ENCODE measurements at regions not wholly inside any gene's neighbourhood (a gene's known extent, or its start where the extent isn't known, plus 50 kb on each side); places are given as distances from the start of the nearest gene placed in this dataset.

DNA sequence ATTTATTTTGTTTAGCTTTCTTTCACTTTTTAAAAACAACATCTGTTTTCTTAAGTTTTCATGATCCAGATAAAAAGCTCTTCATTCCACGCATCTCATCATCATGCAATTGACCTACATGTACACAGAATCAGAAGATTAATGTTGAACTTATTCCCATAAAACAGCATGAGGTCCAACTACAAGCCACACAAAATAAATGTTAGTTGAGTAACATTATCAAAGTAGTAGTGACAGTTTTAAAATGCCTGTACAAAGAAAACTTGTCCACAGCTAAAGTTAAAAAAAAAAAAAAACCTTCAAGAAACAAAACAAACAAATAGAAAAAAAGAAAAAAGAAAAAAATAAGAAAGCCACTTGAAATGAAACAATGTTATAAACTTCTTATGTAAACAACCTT, 846.3 kb downstream of the TLE1 start:
- no peak for DNase-seq (ENCODE audit: low read depth)

DNA sequence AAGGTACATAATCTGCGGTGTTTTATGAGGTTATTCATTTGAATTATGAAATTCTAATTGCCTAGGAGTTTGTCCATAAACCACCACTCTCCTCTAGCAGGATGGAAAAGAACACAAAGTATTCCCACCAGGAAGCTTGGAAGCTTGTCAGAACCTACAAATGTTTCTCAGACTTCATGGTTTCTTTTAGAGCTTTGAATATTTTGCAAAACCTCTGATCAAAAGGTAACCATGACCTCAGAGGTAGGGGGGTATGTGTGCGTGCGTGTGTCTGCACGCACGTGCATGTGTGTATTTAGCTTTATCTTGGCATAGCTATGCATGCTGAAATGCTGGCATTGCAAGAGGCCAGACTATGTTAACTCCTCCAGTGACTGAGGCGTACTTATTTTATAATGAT, 847.0 kb downstream of the TLE1 start:
- no peak for DNase-seq (ENCODE audit: low read depth)

DNA sequence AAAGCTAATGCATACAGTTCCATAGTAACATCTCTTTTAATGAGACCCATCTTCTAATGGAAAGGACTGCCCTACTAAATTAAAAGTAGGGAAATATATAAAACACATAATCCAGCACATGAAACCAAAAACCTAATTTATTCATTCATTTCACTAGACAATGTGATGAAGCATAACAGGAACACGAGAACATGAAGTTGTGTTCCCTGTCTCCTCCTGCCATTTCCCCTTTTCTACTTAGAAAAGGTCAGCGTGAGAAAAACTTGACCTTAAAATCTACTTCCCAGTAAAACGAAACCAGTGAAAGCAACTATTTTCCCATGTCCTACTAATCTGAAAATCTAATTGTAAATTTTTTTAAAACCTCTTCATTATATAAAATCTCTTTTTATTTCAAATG, 847.5 kb downstream of the TLE1 start:
- no peak for DNase-seq (ENCODE audit: low read depth)

DNA sequence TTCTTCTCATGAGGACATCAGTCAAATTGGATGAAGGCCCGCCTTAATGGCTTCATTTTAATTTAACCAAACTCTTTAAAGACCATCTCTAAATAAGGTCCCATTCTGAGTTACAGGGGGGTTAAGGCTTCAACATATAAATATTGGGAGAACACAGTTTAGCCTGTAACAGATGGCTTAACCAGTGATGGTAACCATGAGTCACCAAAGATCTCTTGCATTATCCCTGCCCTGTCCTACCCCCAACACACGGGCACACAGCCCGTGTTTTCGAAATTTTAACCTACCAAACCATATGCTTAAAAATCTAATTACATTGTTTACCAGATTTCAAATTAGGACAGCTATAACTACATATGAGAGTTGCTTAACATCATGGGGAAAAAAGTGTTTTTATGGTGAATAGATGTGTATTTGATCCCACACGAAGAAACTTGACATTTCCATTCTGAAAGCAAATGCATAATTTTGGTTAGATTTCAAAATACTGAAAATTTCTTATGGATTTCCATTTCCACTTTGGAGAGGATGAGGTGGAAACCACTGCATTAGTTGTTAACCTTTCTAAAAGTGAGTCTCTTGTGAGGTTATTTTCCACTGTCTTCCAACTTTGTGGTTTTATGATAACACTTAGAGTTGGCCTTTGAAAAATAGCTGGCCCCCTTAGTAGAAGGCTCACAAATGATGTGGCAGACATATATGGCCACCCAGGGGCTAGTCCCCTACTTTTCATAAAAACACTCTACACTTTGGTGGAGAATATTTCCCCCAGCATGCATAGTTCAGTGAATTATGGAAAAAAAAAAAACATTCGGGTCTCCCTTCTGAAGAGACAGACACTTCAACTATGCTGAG, 849.3 kb downstream of the TLE1 start:
- DNase-seq (ENCODE audit: low read depth): peak; percentile 50

DNA sequence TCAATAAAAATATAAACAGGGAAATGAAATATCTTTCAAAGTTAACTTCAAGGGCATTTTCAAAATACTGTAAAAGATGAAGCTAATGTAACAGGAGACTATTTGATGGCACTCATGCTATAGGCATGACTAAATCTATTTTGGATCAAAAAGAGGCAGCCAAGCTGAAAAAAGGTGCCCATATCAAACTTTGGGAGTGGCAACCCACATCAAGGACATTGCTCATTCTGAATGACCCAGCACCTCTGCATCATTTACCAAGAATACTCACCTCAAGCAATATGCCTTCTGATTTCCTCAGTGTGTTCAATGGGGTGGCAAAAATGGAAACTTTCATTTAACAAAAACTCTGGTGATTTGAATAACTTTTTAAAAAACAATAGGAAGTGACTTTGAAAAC, 853.3 kb downstream of the TLE1 start:
- DNase-seq (ENCODE audit: low read depth): peak; percentile 39

DNA sequence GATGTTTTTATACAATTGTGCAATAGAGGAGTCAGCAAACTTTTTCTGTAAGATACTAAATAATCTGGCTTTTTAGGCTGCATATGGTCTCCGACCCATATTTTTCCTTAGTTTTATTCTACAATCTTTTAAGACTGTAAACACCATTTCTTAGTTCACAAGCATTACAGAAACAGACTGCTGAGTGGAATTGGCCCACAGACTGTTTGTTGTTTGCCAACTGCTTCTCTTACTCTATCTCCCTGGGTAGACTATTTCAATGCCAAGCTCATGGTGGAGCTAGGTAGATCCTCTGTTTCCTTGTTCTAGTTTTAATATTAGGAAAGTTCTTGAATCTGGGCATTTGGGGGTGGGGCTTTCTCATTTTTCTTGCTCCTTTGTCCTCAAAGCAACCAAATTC, 857.6 kb downstream of the TLE1 start:
- no peak for DNase-seq (ENCODE audit: low read depth)

DNA sequence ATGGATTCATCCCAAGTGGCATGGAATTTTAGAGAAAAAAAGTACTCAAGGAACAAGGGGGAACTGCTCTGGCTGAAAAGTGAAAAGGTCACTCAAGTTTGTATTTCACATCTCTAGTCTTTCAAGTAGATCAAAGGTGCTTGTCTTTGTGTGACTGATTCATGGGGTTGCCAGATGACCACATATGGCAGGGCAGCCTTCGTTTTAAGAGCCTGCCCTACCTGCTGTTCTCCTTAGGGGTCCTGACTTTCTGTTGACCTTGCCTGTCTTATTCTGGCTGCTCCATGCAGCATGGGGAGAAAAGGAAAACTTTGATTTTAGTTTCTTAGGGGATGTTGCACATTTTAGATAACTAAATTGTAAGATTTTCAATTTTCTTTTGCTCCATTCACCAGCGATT, 877.7 kb downstream of the TLE1 start:
- no peak for DNase-seq (ENCODE audit: low read depth)

DNA sequence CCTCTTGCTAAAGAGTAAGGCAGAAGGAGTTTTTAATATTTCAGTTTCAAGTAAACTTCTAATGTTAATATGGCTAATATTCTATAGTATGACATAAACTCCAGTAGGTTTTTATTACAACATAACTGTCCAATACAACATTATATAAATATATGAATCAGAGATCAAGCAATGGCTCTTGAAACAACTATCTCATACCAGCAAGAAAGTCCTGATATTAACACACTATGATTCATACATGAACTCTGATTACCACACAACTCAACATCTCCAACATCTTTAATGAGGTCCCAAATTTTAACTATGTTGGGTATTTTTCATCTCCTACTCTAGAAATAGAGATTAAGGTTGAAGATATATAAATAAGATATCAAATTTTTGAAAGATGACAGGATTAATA, 878.3 kb downstream of the TLE1 start:
- no peak for DNase-seq (ENCODE audit: low read depth)

DNA sequence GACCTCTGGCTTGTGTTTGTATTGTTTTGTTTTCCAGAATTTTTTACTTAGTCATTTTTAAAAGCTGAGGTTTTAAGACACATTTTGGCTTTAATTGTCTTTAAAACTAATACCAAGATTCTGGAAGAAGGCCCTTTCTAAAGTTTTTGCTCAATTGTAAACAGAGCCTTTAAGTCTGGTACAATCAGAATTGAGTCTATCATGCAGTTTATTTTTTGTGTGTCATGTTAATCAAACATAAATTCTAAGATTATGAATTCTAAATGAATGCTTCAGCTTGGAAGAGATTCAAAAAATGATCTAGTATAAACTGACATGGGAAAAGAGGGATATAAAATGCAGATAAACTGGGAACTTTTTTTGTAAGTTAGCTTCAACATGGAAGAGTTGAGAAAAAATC, 882.7 kb downstream of the TLE1 start:
- DNase-seq (ENCODE audit: low read depth): no peak

DNA sequence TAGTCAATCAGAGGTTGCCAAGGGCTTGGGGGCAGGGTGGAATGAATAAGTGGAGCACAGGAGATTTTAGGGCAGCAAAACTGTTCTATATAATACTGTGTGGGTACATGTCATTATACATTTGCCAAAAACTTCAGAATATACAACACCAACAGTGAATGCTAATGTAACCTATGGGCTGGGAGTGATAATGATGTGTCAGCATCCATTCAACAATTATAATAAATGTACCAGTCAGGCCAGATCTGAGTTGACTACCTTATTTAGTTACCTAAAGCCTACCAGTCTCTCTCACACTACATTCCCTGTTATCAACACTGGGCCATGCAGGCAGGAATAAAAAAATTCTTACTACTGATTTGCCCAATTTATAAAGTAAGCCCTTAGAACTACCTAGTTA, 884.5 kb downstream of the TLE1 start:
- DNase-seq (ENCODE audit: low read depth): no peak

DNA sequence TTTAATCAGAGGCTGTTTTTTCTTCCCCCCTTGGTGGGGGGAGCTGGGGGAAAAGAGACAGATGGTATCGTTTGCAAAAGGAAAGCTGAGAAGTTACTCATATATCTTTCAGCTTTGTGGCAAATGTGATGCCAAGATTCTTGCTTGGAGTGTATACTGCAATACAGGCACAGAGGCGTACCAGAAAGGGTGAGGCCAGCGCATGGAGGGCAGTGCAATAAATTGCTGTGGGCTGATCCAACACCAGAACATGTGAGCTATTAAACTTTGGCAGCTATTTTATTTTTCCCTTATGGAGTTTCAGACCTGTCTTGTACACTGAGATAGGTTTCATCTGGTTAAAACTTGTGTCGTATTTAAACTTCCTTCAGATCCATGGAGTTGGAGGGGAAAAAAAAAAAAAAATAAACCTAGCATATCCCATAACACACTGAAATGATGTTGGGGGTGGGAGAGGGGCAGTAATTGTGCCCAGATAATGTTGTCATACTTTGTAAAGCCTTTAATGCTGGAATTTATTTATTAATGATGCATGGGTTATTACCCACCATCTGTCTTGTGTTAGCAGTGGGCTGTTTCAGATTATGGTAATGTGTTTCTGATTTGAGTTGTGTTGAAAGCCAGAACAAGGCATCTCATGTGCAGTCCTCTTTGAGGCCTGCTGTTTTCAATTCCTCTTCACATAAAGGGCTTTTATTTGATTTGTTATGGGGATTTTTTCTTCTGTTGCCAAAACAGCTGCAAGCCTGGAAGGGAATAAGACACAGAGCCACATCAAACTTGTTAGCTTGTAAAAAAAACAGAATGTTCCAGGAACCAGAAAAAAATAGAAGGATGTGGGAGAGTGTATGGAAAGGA, 891.3 kb downstream of the TLE1 start:
- peak; percentile 88 for DNase-seq (ENCODE audit: low read depth)

DNA sequence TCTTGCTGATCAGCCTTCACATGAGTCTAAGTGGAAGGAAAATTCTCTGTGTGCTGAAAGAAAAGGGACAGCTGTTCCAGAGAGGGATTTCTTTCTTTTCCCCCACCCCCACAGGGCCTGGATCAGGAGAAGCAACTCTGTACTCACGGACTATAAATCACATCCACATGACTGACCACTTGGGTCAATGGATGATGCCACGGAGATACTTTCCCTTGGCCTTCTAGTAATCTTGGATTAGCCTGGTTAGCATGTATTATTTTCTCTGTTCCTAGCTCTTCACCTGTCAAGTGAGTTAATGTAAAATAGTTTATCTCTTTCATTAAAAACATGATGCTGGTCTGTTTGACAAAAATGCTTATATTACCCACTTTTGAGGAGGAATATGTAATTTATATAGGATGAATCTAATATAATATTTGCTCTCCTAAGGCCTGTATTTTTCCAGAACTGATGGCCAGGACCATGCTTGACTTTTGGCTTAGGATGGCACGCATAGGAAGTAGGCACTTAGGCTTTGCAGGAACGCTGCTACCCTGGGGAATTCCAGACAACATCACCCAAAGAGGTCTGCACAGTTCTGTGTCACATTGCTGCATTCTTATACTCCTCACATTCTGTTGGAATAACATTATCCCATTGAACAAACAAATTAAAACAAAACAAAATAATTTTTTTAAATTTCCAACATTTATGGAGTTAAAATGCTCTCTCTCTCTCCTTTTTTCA, 892.1 kb downstream of the TLE1 start:
- peak; percentile 71 for DNase-seq (ENCODE audit: low read depth)

DNA sequence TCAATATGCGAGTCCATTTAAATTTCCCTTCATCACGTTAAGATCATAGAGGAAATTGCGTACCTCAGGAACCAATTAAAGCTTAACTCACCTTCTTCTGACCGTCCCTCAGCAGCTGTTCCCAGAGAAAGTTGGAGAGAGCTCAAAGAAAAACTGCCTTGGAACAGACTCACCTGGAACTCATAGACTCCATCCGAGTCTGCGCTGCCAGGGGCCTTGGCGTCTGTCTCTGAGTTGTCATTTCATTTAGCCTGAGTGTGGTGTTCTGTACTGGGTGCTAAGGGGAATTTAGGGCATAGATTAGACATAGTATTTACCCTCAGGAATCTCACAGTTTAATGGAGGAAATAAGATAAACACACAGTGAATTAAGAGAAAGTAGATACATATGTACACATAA, 892.7 kb downstream of the TLE1 start:
- DNase-seq (ENCODE audit: low read depth): no peak

DNA sequence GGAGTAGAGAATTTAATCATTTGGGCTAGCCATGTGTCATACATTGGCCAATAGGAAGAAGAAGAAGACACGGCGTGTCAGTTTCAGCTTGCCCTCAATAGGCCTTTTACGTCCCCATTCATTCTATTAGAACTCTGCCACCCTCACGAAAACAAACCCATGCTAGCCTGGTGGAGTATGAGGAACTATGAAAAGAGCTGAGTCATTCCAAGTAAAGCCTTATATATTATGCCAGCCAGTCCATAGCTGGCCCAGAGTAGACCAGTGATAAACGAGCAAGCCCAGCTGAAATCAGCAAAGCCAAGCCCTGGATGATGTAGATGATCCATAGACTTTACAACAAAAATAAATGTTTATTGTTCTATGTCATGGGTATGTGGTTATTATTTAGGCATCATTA, 895.1 kb downstream of the TLE1 start:
- DNase-seq (ENCODE audit: low read depth): no peak

DNA sequence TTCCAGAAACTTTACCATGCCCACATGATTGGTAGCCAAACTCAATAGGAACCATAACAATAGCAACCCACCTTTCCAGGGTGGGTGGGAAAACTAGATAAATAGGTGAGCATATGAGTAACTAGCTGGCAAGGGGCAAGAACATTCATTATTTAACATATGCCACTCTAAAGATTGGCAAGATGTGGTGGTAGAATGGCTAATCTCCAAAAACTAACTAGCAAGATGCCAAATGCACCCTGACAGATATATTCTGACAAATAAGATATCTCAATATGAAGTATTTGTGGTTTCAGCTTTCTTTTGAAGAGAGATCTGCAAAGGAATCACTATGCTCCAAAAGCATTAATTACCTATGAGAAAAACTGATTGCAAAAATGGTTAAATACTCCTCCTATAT, 895.6 kb downstream of the TLE1 start:
- DNase-seq (ENCODE audit: low read depth): no peak

DNA sequence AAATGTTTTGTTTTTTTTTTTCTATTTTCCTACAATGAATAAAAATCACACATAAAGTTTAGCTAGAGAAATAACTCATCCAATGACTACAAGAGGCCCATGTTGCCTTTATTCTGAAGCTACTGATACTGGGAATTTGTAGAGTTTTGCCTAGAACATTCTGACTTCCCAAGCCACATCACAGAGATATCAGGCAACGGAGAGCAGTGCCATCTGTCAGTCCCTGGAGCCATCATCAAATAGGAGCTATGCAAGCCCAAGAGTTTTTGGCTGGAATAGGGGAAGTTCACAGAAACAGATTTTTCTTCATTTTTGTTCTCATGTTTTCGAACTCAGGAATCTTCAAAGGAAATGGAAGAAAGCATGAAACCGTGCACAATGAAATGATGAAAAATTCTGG, 896.6 kb downstream of the TLE1 start:
- DNase-seq (ENCODE audit: low read depth): no peak

DNA sequence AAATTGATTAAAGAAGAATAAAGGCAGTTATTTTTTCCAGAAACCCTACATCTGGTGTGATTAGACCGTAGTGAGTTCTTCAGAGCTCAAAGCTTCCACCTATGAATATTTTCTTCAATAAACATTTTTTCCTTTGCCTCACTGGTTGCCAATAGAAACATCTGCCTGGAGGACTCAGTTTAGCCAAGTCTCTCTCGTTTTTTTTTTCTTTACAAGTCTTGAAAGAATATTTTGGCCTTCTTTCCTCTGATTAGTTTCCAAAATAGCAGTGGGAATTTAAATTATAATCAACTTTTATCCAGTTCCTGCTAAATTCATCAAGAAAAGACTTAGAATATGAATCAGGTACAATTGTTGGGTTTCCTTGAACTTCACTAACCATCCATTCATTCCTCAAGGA, 897.5 kb downstream of the TLE1 start:
- no peak for DNase-seq (ENCODE audit: low read depth)

DNA sequence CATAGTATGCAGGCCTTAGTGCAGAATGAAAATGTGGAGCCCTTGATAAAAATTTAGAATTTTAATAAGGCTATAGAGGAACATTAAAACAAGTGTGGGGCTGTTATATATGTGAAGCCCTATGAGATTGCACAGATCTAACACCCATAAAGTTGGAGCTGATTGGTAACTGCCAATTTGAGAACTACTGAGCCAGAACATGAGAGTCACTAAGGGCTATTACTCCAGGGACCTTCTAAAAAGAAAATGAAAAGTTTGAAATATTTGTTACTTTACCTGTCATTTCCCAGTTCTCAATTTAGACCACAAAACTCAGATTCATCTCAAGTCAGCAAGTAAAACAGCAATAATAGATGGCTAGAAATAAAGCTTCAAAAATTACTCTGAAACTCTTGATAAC, 898.6 kb downstream of the TLE1 start:
- DNase-seq (ENCODE audit: low read depth): no peak

DNA sequence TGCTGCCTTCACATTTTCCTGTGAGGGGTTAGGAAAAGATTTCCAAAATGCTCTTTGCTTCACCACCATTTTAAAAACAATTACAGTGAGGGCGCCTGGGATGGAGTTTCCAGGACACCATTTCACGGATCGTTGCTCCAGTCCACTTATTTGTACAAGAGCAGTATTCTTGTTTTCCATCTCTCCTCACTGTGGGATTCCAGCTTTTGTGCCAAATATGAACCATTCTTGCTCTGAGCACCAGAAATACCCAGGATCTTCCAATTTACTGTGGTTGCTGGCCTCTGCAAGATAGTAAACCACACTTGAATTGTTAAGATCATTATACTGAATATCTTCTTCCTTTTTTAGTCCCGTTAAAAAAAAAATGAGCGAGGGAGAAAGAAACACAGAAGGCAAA, 899.5 kb downstream of the TLE1 start:
- peak; percentile 71 for DNase-seq (ENCODE audit: low read depth)

DNA sequence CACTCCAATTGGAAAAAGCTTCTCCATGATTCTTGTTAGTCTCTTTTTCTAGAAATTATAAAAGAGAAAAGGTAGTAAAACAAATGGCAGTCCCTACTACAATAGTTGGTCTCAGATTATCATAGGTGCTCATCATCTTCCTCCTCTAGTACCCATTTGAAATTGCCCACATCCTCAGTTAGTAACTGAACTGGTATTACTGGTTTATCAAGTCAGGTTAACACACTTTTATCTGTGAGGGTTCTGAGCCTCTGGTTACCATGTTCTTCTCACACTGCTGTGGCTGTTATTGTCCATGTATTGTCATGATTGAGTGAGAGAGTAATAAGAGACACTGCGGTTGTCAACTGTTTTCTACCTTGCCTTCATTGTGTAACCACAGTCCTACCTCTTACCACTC, 901.7 kb downstream of the TLE1 start:
- no peak for DNase-seq (ENCODE audit: low read depth)

DNA sequence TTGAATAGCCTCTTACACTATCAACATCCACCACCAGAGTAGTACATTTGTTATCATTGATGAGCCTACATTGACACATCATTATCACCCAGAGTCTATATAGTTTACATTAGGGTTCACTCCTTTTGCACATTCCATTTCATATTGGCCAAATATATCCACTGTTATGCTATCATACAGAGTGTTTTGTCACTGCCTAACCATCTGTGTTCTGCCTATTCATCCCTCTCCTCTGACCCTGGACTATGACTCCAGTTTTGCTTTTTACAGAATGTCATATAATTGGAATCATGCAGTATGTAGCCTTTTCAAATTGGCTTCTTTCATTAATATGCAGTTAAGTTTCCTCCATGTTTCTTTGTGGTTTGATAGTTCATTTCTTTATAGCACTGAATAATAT, 904.7 kb downstream of the TLE1 start:
- no peak for DNase-seq (ENCODE audit: low read depth)

DNA sequence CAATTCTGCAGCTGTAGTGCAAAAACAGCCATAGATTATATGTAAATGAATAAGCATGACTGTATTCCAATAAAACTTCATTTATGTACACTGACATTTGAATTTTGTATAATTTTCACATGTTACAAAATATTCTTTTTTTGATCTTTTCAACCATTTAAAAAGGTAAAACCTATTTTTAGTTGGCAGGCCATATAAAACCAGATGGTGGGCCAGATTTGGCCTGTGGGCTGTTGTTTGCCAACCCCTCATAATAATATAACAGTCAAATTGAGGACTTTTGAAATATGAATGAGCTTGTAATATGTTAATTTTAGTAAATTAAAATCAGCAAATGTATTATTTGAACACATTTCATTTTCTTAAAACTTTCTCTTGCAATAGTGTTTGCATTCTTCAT, 913.4 kb downstream of the TLE1 start:
- no peak for DNase-seq (ENCODE audit: low read depth)

DNA sequence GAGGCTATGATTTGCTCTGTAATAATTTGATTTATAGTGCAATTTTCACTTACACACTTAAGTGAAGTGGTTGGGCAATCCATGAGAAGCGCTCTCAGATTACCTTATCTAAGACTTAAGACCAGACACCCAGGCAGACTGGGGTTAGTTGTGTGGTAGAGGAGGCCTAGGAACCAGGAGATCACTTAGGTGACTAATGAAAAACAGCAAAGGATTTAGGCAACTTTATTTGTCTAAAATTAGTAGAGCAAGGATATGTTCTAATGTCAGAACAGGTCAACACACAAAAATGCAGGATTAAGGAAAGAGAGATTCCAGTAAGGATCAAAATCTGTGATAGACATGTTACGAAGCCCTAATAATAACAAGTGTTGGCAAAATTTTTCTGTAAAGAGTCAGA, 913.8 kb downstream of the TLE1 start:
- DNase-seq (ENCODE audit: low read depth): no peak

Measured in RPMI7951 (cell line).